GM12878 (cell line): ENCODE measurements at regions not wholly inside any gene's neighbourhood (a gene's known extent, or its start where the extent isn't known, plus 50 kb on each side); places are given as distances from the start of the nearest gene placed in this dataset.

ENCODE experiments used
- EP300 ChIP-seq, 2 experiments: fragments of 150-350 bp in 1 of 2; IDR thresholded peaks; 2 replicates each; pipeline ENCODE4 v1.6.1; 2011 to 2012; ENCODE audit warnings: low read depth in 2 of 2, low read length in 2 of 2, borderline replicate concordance in 1 of 2, improper control_type of control experiment in 1 of 2, inconsistent platforms in 1 of 2; ENCODE audit not compliant: control insufficient read depth in 1 of 2
- NFIC ChIP-seq: IDR thresholded peaks from 2 replicates; pipeline ENCODE4 v1.6.1; 2012; ENCODE audit warnings: low read depth, mild to moderate bottlenecking, inconsistent platforms, low read length, moderate library complexity
- ZNF274 ChIP-seq: IDR thresholded peaks from one replicate; pipeline ENCODE4 v1.8.0; 2011; ENCODE audit not compliant: insufficient read length, insufficient read depth
- TF ChIP-seq, protein P1 (sequence below), 3 experiments: IDR thresholded peaks in 2 of 3; conservative IDR thresholded peaks in 1 of 3; 2 replicates each; pipeline ENCODE4 v1.5.1; 2011; ENCODE audit warnings: low read depth in 3 of 3, low read length in 3 of 3, mild to moderate bottlenecking in 3 of 3, control low read depth in 2 of 3, moderate library complexity in 2 of 3, inconsistent platforms in 1 of 3, mixed read lengths in 1 of 3; ENCODE audit not compliant: control insufficient read depth in 2 of 3, insufficient read depth in 1 of 3; ENCODE audit errors: extremely low read depth in 1 of 3

- TF ChIP-seq, protein P1, sequence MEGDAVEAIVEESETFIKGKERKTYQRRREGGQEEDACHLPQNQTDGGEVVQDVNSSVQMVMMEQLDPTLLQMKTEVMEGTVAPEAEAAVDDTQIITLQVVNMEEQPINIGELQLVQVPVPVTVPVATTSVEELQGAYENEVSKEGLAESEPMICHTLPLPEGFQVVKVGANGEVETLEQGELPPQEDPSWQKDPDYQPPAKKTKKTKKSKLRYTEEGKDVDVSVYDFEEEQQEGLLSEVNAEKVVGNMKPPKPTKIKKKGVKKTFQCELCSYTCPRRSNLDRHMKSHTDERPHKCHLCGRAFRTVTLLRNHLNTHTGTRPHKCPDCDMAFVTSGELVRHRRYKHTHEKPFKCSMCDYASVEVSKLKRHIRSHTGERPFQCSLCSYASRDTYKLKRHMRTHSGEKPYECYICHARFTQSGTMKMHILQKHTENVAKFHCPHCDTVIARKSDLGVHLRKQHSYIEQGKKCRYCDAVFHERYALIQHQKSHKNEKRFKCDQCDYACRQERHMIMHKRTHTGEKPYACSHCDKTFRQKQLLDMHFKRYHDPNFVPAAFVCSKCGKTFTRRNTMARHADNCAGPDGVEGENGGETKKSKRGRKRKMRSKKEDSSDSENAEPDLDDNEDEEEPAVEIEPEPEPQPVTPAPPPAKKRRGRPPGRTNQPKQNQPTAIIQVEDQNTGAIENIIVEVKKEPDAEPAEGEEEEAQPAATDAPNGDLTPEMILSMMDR (IDR thresholded peaks at IDR 0.05 in 2 of 3, conservative IDR thresholded peaks at IDR 0.05 in 1 of 3; ENCODE audit: control insufficient read depth in 2 of 3, extremely low read depth in 1 of 3, insufficient read depth in 1 of 3, low read depth in 3 of 3, low read length in 3 of 3): no peak
- TF ChIP-seq EP300 (IDR thresholded peaks at IDR 0.05; ENCODE audit: borderline replicate concordance in 1 of 2, control insufficient read depth in 1 of 2, low read depth in 2 of 2, low read length in 2 of 2) (no peak), ZNF274 (no peak), NFIC (no peak)
These were observed 149.8 kb upstream of the LARGE1 start for GRCh38 chr22:34070051-34070450.
